ENCODE measurements at regions not wholly inside any gene's neighbourhood (a gene's known extent, or its start where the extent isn't known, plus 50 kb on each side); places are given as distances from the start of the nearest gene placed in this dataset.
A peak's percentile ranks its signal among the peaks of the same experiment; 100 is the strongest.

DNA sequence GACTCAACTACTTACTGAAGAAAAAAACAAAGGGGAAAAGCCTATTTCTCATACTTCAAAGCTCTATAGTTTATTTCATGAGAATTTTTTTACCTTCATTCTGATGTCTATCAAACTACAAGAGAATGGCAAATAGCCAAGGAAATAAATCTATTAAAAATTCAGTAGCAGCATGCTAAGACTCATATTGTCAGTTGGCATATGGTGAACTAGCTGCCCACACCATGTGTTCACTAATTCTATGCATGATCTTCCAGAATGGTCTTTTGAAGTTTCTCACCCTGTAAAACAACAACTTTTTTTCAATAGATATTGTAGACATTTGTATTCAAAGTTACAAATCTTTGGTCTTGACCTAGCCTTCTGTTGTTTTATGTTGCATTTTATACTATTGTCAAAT, 386.2 kb downstream of the RSL24D1 start:
- H3K4me3 ChIP-seq (ENCODE audit: control insufficient read depth in 1 of 7, extremely low read depth in 1 of 7, insufficient read depth in 4 of 7, low read depth in 2 of 7, low read length in 6 of 7): no peak overlapping the region
- H3K4me1 ChIP-seq (ENCODE audit: control extremely low read depth in 1 of 4, control insufficient read depth in 4 of 4, insufficient read depth in 4 of 4, low read length in 3 of 4): peaks cover 3 to 14% (median 6%) of the 10 kb centered on the region in 4 experiments
- no peak for DNase-seq
- ChIA-PET POLR2A (no interaction called here), CTCF (no interaction called here)
- peaks cover 0 to 17% (median 6%) of the 10 kb centered on the region in 5 experiments for H3K9me3 ChIP-seq (ENCODE audit: control extremely low read depth in 1 of 5, control insufficient read depth in 4 of 5, insufficient read depth in 2 of 5, low read depth in 1 of 5, low read length in 4 of 5)
- no peak overlapping the region for H3K27ac ChIP-seq (ENCODE audit: insufficient read depth in 1 of 2, low read depth in 1 of 2, low read length in 2 of 2, poor library complexity in 1 of 2, severe bottlenecking in 2 of 2)
- no peaks in the 10 kb centered on the region for H3K27me3 ChIP-seq (replicated peaks in 2 of 5; ENCODE audit: control insufficient read depth in 4 of 5, insufficient read depth in 5 of 5, low read length in 4 of 5)
- no peaks in the 10 kb centered on the region for H3K36me3 ChIP-seq (ENCODE audit: control insufficient read depth in 4 of 4, insufficient read depth in 4 of 4, low read length in 3 of 4)

- peaks cover 3 to 10% (median 5%) of the 10 kb centered on the region in 4 experiments for H3K4me1 ChIP-seq (ENCODE audit: control extremely low read depth in 1 of 4, control insufficient read depth in 4 of 4, insufficient read depth in 4 of 4, low read length in 3 of 4)
- H3K27me3 ChIP-seq (replicated peaks in 2 of 5; ENCODE audit: control insufficient read depth in 4 of 5, insufficient read depth in 5 of 5, low read length in 4 of 5): no peaks in the 10 kb centered on the region
- H3K27ac ChIP-seq (ENCODE audit: insufficient read depth in 1 of 2, low read depth in 1 of 2, low read length in 2 of 2, poor library complexity in 1 of 2, severe bottlenecking in 2 of 2): no peak overlapping the region
- no peaks in the 10 kb centered on the region for H3K36me3 ChIP-seq (ENCODE audit: control insufficient read depth in 4 of 4, insufficient read depth in 4 of 4, low read length in 3 of 4)
- CTCF ChIA-PET: no interaction called here
- peaks cover 0 to 17% (median 6%) of the 10 kb centered on the region in 5 experiments for H3K9me3 ChIP-seq (ENCODE audit: control extremely low read depth in 1 of 5, control insufficient read depth in 4 of 5, insufficient read depth in 2 of 5, low read depth in 1 of 5, low read length in 4 of 5)
- 40% methylated on average over 1 of the region's 2 CpGs for WGBS (ENCODE audit: insufficient coverage)
- POLR2A ChIA-PET: no interaction called here
- H3K4me3 ChIP-seq (ENCODE audit: control insufficient read depth in 1 of 7, extremely low read depth in 1 of 7, insufficient read depth in 4 of 7, low read depth in 2 of 7, low read length in 6 of 7): no peak overlapping the region
- DNase-seq: no peak
Measured at GRCh38 chr15:54810031-54810430, 386.7 kb downstream of the RSL24D1 start.

DNA sequence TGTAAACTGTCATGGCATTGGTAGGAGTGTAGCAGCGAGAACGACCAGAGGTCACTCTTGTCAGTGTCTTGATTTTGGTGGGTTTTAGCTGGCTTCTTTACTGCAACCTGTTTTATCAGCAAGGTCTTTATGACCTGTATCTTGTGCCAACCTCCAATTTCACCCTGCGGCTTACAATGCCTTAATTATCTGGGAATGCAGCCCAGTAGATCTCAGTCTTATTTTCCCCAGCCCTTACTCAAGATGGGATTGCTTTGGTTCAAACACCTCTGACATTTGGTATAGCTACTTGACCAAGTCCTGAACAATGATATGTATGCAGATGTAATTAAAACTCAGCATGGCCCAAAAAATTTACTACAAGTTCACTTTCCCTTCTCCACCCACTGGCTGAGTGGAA, 388.4 kb downstream of the RSL24D1 start:
- 100% methylated on average over 3 of the region's 3 CpGs for WGBS (ENCODE audit: insufficient coverage)
- Histone ChIP-seq H3K36me3 (ENCODE audit: control insufficient read depth in 4 of 4, insufficient read depth in 4 of 4, low read length in 3 of 4) (no peaks in the 10 kb centered on the region), H3K4me1 (ENCODE audit: control extremely low read depth in 1 of 4, control insufficient read depth in 4 of 4, insufficient read depth in 4 of 4, low read length in 3 of 4) (peaks cover 0 to 22% (median 9%) of the 10 kb centered on the region in 4 experiments), H3K27me3 (replicated peaks in 2 of 5; ENCODE audit: control insufficient read depth in 4 of 5, insufficient read depth in 5 of 5, low read length in 4 of 5) (no peaks in the 10 kb centered on the region), H3K27ac (ENCODE audit: insufficient read depth in 1 of 2, low read depth in 1 of 2, low read length in 2 of 2, poor library complexity in 1 of 2, severe bottlenecking in 2 of 2) (no peak overlapping the region), H3K9me3 (ENCODE audit: control extremely low read depth in 1 of 5, control insufficient read depth in 4 of 5, insufficient read depth in 2 of 5, low read depth in 1 of 5, low read length in 4 of 5) (peaks cover 0 to 2% (median 0%) of the 10 kb centered on the region in 5 experiments), H3K4me3 (ENCODE audit: control insufficient read depth in 1 of 7, extremely low read depth in 1 of 7, insufficient read depth in 4 of 7, low read depth in 2 of 7, low read length in 6 of 7) (no peak overlapping the region)
- POLR2A ChIA-PET: no interaction called here
- CTCF ChIA-PET: no interaction called here
- no peak for DNase-seq

GRCh38 chr15:54803987-54804386, 392.8 kb downstream of the RSL24D1 start:
- ChIA-PET CTCF (interaction anchor here (1.4 kb wide), 1 partner anchor 15 kb away, joined by 5 read pairs; no protein-coding TSS in a partner anchor), POLR2A (no interaction called here)
- H3K27me3 ChIP-seq (replicated peaks in 2 of 5; ENCODE audit: control insufficient read depth in 4 of 5, insufficient read depth in 5 of 5, low read length in 4 of 5): no peaks in the 10 kb centered on the region
- peak overlapping the region in 1 of 2 experiments; percentile 54 for H3K27ac ChIP-seq (ENCODE audit: insufficient read depth in 1 of 2, low read depth in 1 of 2, low read length in 2 of 2, poor library complexity in 1 of 2, severe bottlenecking in 2 of 2)
- no peaks in the 10 kb centered on the region for H3K36me3 ChIP-seq (ENCODE audit: control insufficient read depth in 4 of 4, insufficient read depth in 4 of 4, low read length in 3 of 4)
- no peaks in the 10 kb centered on the region for H3K9me3 ChIP-seq (ENCODE audit: control extremely low read depth in 1 of 5, control insufficient read depth in 4 of 5, insufficient read depth in 2 of 5, low read depth in 1 of 5, low read length in 4 of 5)
- peak overlapping the region in 3 of 7 experiments; percentile 17 to 25 (median 21) for H3K4me3 ChIP-seq (ENCODE audit: control insufficient read depth in 1 of 7, extremely low read depth in 1 of 7, insufficient read depth in 4 of 7, low read depth in 2 of 7, low read length in 6 of 7)
- H3K4me1 ChIP-seq (ENCODE audit: control extremely low read depth in 1 of 4, control insufficient read depth in 4 of 4, insufficient read depth in 4 of 4, low read length in 3 of 4): peaks cover 2 to 35% (median 16%) of the 10 kb centered on the region in 4 experiments
- WGBS (ENCODE audit: insufficient coverage): no CpG with 5 or more reads among the region's 1 CpG
- peak in 2 of 3 donors; percentile 31 to 45 for DNase-seq

DNA sequence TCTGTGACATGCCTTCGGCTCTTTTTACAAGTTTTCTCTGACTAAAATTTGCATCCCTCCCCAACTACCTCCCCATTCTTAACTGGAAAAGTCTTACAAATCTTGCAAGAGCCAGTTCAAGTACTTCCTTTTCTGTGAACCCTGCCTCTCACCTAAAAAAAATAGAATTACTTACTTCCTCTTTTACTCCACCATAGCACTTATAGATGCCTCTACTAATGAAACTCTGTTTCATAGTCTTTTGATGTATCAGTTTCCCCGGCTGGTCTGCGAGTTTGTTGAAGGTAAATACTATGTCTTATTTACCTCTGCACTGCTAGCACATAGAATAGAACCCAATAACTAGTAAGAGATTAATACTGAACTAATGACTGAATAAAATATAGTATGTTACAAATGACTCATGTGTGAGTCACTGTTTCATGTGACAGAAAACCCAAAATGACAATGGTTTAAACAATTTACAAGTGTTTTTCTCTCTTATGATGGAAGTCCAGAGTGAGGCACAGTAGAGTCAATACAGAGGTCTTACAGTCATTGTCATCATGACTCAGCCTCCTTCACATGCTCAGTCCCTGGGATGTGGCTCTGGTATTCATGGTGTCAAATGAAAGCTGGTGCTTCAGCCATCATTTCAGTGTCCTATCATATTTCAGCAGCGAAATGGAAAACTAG, 393.5 kb downstream of the RSL24D1 start:
- CTCF ChIA-PET: no interaction called here
- Histone ChIP-seq H3K9me3 (ENCODE audit: control extremely low read depth in 1 of 5, control insufficient read depth in 4 of 5, insufficient read depth in 2 of 5, low read depth in 1 of 5, low read length in 4 of 5) (no peaks in the 10 kb centered on the region), H3K27me3 (replicated peaks in 2 of 5; ENCODE audit: control insufficient read depth in 4 of 5, insufficient read depth in 5 of 5, low read length in 4 of 5) (no peaks in the 10 kb centered on the region), H3K36me3 (ENCODE audit: control insufficient read depth in 4 of 4, insufficient read depth in 4 of 4, low read length in 3 of 4) (no peaks in the 10 kb centered on the region), H3K4me1 (ENCODE audit: control extremely low read depth in 1 of 4, control insufficient read depth in 4 of 4, insufficient read depth in 4 of 4, low read length in 3 of 4) (peaks cover 2 to 35% (median 16%) of the 10 kb centered on the region in 4 experiments), H3K27ac (ENCODE audit: insufficient read depth in 1 of 2, low read depth in 1 of 2, low read length in 2 of 2, poor library complexity in 1 of 2, severe bottlenecking in 2 of 2) (peak overlapping the region in 1 of 2 experiments; percentile 54), H3K4me3 (ENCODE audit: control insufficient read depth in 1 of 7, extremely low read depth in 1 of 7, insufficient read depth in 4 of 7, low read depth in 2 of 7, low read length in 6 of 7) (peak overlapping the region in 2 of 7 experiments; percentile 17 to 21)
- peak; percentile 62 to 93 (median 89) for DNase-seq
- WGBS (ENCODE audit: insufficient coverage): 50% methylated on average over 2 of the region's 4 CpGs
- POLR2A ChIA-PET: no interaction called here

DNA sequence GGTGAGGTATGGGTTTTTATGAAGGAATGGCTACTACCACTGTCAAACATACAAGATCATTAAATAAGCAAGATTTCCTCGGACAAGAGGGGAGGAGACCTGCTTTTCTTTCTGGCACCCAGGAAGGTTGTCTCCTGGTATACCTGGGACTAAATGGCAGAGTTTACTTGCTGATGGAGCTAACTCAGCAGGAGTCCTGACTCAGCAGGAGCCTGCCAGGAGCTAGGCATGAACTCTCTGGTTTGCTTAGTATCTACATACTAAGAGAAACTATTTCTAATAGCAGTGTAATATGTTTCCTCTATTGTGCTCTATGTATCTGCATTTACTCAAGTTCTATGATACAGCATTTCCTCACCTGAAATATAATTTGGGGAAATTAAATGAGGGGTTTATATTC, 404.2 kb downstream of the RSL24D1 start:
- no peaks in the 10 kb centered on the region for H3K36me3 ChIP-seq (ENCODE audit: control insufficient read depth in 4 of 4, insufficient read depth in 4 of 4, low read length in 3 of 4)
- no peaks in the 10 kb centered on the region for H3K27me3 ChIP-seq (replicated peaks in 2 of 5; ENCODE audit: control insufficient read depth in 4 of 5, insufficient read depth in 5 of 5, low read length in 4 of 5)
- ChIA-PET CTCF (no interaction called here), POLR2A (no interaction called here)
- peaks cover 3 to 20% (median 8%) of the 10 kb centered on the region in 4 experiments for H3K4me1 ChIP-seq (ENCODE audit: control extremely low read depth in 1 of 4, control insufficient read depth in 4 of 4, insufficient read depth in 4 of 4, low read length in 3 of 4)
- no peak for DNase-seq
- H3K9me3 ChIP-seq (ENCODE audit: control extremely low read depth in 1 of 5, control insufficient read depth in 4 of 5, insufficient read depth in 2 of 5, low read depth in 1 of 5, low read length in 4 of 5): no peaks in the 10 kb centered on the region
- H3K27ac ChIP-seq (ENCODE audit: insufficient read depth in 1 of 2, low read depth in 1 of 2, low read length in 2 of 2, poor library complexity in 1 of 2, severe bottlenecking in 2 of 2): no peak overlapping the region
- H3K4me3 ChIP-seq (ENCODE audit: control insufficient read depth in 1 of 7, extremely low read depth in 1 of 7, insufficient read depth in 4 of 7, low read depth in 2 of 7, low read length in 6 of 7): no peak overlapping the region
- 100% methylated on average over 1 of the region's 1 CpG for WGBS (ENCODE audit: insufficient coverage)

- peaks cover 3 to 20% (median 10%) of the 10 kb centered on the region in 4 experiments for H3K4me1 ChIP-seq (ENCODE audit: control extremely low read depth in 1 of 4, control insufficient read depth in 4 of 4, insufficient read depth in 4 of 4, low read length in 3 of 4)
- no peaks in the 10 kb centered on the region for H3K36me3 ChIP-seq (ENCODE audit: control insufficient read depth in 4 of 4, insufficient read depth in 4 of 4, low read length in 3 of 4)
- WGBS (ENCODE audit: insufficient coverage): no CpG with 5 or more reads among the region's 1 CpG
- ChIA-PET CTCF (no interaction called here), POLR2A (no interaction called here)
- no peak for DNase-seq
- no peak overlapping the region for H3K27ac ChIP-seq (ENCODE audit: insufficient read depth in 1 of 2, low read depth in 1 of 2, low read length in 2 of 2, poor library complexity in 1 of 2, severe bottlenecking in 2 of 2)
- H3K27me3 ChIP-seq (replicated peaks in 2 of 5; ENCODE audit: control insufficient read depth in 4 of 5, insufficient read depth in 5 of 5, low read length in 4 of 5): no peaks in the 10 kb centered on the region
- no peak overlapping the region for H3K4me3 ChIP-seq (ENCODE audit: control insufficient read depth in 1 of 7, extremely low read depth in 1 of 7, insufficient read depth in 4 of 7, low read depth in 2 of 7, low read length in 6 of 7)
- H3K9me3 ChIP-seq (ENCODE audit: control extremely low read depth in 1 of 5, control insufficient read depth in 4 of 5, insufficient read depth in 2 of 5, low read depth in 1 of 5, low read length in 4 of 5): no peaks in the 10 kb centered on the region
Measured at GRCh38 chr15:54790693-54791092, 406.0 kb downstream of the RSL24D1 start.
